Keratinocyte (primary cell): ENCODE measurements at regions not wholly inside any gene's neighbourhood (a gene's known extent, or its start where the extent isn't known, plus 50 kb on each side); places are given as distances from the start of the nearest gene placed in this dataset.

Experiments
- DNase-seq: peaks from one replicate; pipeline ENCODE4 v3.0.0-alpha.2; 2011; ENCODE audit warnings: low read depth, missing footprints, low spot score
- FAIRE-seq: peaks from 2 replicates; lab custom pipeline; 2011; peaks lifted over from hg19 to GRCh38; lab: Jason Lieb, UNC
- H2AFZ ChIP-seq: 2 replicates; pipeline ENCODE4 v1.6.0; 2012; ENCODE audit warnings: low read length, control low read depth, inconsistent platforms; ENCODE audit not compliant: control insufficient read depth
- H3K27ac ChIP-seq: 2 replicates; pipeline ENCODE4 v1.5.1; 2011; ENCODE audit warnings: low read length; ENCODE audit not compliant: control insufficient read depth, insufficient read depth
- H3K27me3 ChIP-seq: 3 replicates; pipeline ENCODE4 v1.6.0; 2011; ENCODE audit warnings: low read length; ENCODE audit not compliant: control insufficient read depth, insufficient read depth; ENCODE audit errors: extremely low read depth
- H3K36me3 ChIP-seq, 2 experiments: 2 replicates in 1 of 2; 3 replicates in 1 of 2; pipeline ENCODE4 v1.5.1; 2011; ENCODE audit warnings: low read length in 2 of 2, mild to moderate bottlenecking in 1 of 2; ENCODE audit not compliant: control insufficient read depth in 2 of 2, insufficient read depth in 2 of 2; ENCODE audit errors: extremely low read depth in 1 of 2
- H3K4me1 ChIP-seq: 3 replicates; pipeline ENCODE4 v1.5.1; 2011; ENCODE audit warnings: low read length; ENCODE audit not compliant: control insufficient read depth, insufficient read depth; ENCODE audit errors: extremely low read depth
- H3K4me2 ChIP-seq: 3 replicates; pipeline ENCODE4 v1.6.0; 2011; ENCODE audit warnings: low read depth, low read length; ENCODE audit not compliant: control insufficient read depth, insufficient read depth; ENCODE audit errors: extremely low read depth
- H3K4me3 ChIP-seq, 3 experiments: fragments of 200-600 bp in 1 of 3; sonication (generic) in 1 of 3; 2 replicates in 2 of 3; 3 replicates in 1 of 3; pipeline ENCODE4 v1.5.1; 2011 to 2016; ENCODE audit warnings: low read length in 3 of 3, mild to moderate bottlenecking in 3 of 3, control low read depth in 2 of 3, inconsistent platforms in 1 of 3, low read depth in 1 of 3, mixed read lengths in 1 of 3, mixed run types in 1 of 3, moderate library complexity in 1 of 3; ENCODE audit not compliant: control insufficient read depth in 2 of 3, insufficient read depth in 2 of 3; ENCODE audit errors: extremely low read depth in 1 of 3
- H3K79me2 ChIP-seq: 2 replicates; pipeline ENCODE4 v1.6.0; 2012; ENCODE audit warnings: low read length; ENCODE audit not compliant: control insufficient read depth, insufficient read depth
- H3K9ac ChIP-seq: 3 replicates; pipeline ENCODE4 v1.6.0; 2011; ENCODE audit warnings: low read length; ENCODE audit not compliant: control insufficient read depth, insufficient read depth; ENCODE audit errors: extremely low read depth
- H3K9me1 ChIP-seq: 3 replicates; pipeline ENCODE4 v1.6.0; 2011; ENCODE audit warnings: low read length; ENCODE audit not compliant: control insufficient read depth, insufficient read depth; ENCODE audit errors: extremely low read depth
- H3K9me3 ChIP-seq: 2 replicates; pipeline ENCODE4 v1.5.1; 2012; ENCODE audit warnings: low read depth, low read length; ENCODE audit not compliant: control insufficient read depth
- H4K20me1 ChIP-seq: 3 replicates; pipeline ENCODE4 v1.6.0; 2011; ENCODE audit warnings: low read length; ENCODE audit not compliant: control insufficient read depth, insufficient read depth; ENCODE audit errors: extremely low read depth
- EZH2 ChIP-seq: IDR thresholded peaks from one replicate; pipeline ENCODE4 v1.6.1; 2012; ENCODE audit warnings: inconsistent platforms, mild to moderate bottlenecking, low read length, moderate library complexity
- dilution Hi-C: fragments of 300-500 bp; cut with MboI; formaldehyde crosslinking; loops from one replicate; pipeline ENCODE4 v1.7.0; 2020; ENCODE audit warnings: low sequenced_read_pairs; ENCODE audit not compliant: extremely low pct_ligation_motif_present
- TF ChIP-seq, protein P1 (sequence below), 3 experiments: IDR thresholded peaks in 1 of 3; conservative IDR thresholded peaks in 1 of 3; optimal IDR thresholded peaks in 1 of 3; 2 replicates in 2 of 3; 3 replicates in 1 of 3; pipeline versions ENCODE3 to v1.5.1; 2011; ENCODE audit warnings: low read length in 3 of 3, mild to moderate bottlenecking in 3 of 3, moderate library complexity in 2 of 3, control low read depth in 1 of 3, inconsistent platforms in 1 of 3; ENCODE audit not compliant: insufficient read depth in 2 of 3; ENCODE audit errors: extremely low read depth in 1 of 3

DNA sequence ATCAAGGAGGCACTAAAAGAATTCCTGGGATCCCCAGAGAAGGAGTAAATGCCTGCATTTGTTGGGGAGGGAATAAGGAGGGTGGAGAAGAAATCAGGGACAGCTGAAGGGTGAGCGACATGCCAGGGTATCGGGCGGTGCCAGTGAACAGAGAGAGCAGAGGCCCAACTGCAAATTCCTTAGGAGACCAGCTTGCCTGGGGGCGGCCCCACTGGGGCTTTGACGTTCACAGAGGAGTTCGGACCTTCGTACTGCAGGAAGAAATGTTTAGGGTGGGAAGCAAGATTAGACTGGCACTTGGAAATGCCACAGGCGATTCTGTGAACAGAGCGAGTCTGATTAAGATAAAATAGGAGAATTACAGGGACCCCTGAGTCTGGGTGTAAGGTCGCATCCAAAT lies 65.1 kb upstream of the FGF3 start:
- H3K4me2 ChIP-seq, result no peak overlapping the region
- FAIRE-seq (no peak), DNase-seq (no peak)
- H3K9ac ChIP-seq, result no peak overlapping the region
- H3K9me1 ChIP-seq, result no peaks in the 10 kb centered on the region
- no peaks in the 10 kb centered on the region for H3K79me2 ChIP-seq
- H3K36me3 ChIP-seq, result no peaks in the 10 kb centered on the region
- H3K4me1 ChIP-seq, result no peaks in the 10 kb centered on the region
- H3K9me3 ChIP-seq, result no peaks in the 10 kb centered on the region
- no peak for TF ChIP-seq EZH2
- TF ChIP-seq, protein P1, sequence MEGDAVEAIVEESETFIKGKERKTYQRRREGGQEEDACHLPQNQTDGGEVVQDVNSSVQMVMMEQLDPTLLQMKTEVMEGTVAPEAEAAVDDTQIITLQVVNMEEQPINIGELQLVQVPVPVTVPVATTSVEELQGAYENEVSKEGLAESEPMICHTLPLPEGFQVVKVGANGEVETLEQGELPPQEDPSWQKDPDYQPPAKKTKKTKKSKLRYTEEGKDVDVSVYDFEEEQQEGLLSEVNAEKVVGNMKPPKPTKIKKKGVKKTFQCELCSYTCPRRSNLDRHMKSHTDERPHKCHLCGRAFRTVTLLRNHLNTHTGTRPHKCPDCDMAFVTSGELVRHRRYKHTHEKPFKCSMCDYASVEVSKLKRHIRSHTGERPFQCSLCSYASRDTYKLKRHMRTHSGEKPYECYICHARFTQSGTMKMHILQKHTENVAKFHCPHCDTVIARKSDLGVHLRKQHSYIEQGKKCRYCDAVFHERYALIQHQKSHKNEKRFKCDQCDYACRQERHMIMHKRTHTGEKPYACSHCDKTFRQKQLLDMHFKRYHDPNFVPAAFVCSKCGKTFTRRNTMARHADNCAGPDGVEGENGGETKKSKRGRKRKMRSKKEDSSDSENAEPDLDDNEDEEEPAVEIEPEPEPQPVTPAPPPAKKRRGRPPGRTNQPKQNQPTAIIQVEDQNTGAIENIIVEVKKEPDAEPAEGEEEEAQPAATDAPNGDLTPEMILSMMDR (optimal IDR thresholded peaks at IDR 0.05 in 1 of 3, IDR thresholded peaks at IDR 0.05 in 1 of 3, conservative IDR thresholded peaks at IDR 0.05 in 1 of 3; ENCODE audit: extremely low read depth in 1 of 3, insufficient read depth in 2 of 3, low read length in 3 of 3), result no peak
- no peak overlapping the region for H3K4me3 ChIP-seq
- no peaks in the 10 kb centered on the region for H4K20me1 ChIP-seq
- peaks cover 10% of the 10 kb centered on the region for H3K27me3 ChIP-seq
- dilution Hi-C loops, result no loop called here
- no peak overlapping the region for H2AFZ ChIP-seq
- no peak overlapping the region for H3K27ac ChIP-seq

DNA sequence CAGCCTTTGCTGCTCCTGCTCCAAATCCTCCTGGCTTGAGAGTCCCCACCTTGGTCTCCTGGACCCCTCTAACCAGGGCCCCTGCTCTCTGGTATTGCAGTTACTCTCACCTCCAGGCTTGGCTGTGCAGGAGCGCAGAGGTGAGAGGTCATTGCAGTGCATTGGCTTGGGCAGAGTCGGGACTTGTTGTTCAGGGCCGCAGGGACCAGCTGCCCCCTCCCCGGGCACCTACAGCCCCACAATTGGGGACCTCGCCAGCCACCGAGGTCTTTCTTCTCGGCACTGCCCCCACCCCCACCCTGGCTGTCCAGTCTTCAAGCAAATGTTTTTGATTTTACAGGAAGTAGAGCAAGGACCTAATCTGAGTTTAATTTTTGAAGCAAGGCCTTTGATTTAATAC lies 65.5 kb upstream of the FGF3 start:
- no peaks in the 10 kb centered on the region for H3K36me3 ChIP-seq

More for the DNA sequence above, 65.5 kb upstream of the FGF3 start:
- dilution Hi-C loops, result no loop called here
- no peaks in the 10 kb centered on the region for H3K79me2 ChIP-seq
- H3K4me1 ChIP-seq, result no peaks in the 10 kb centered on the region
- H3K4me3 ChIP-seq, result no peak overlapping the region
- FAIRE-seq (no peak), DNase-seq (no peak)
- H4K20me1 ChIP-seq, result no peaks in the 10 kb centered on the region
- TF ChIP-seq, protein P1 (optimal IDR thresholded peaks at IDR 0.05 in 1 of 3, IDR thresholded peaks at IDR 0.05 in 1 of 3, conservative IDR thresholded peaks at IDR 0.05 in 1 of 3; ENCODE audit: extremely low read depth in 1 of 3, insufficient read depth in 2 of 3, low read length in 3 of 3), result no peak
- TF ChIP-seq EZH2, result no peak
- peaks cover 15% of the 10 kb centered on the region for H3K27me3 ChIP-seq
- no peak overlapping the region for H2AFZ ChIP-seq
- H3K4me2 ChIP-seq, result no peak overlapping the region
- H3K9me3 ChIP-seq, result no peaks in the 10 kb centered on the region
- no peak overlapping the region for H3K9ac ChIP-seq
- no peak overlapping the region for H3K27ac ChIP-seq
- no peaks in the 10 kb centered on the region for H3K9me1 ChIP-seq
